GM18868 (cell line): ENCODE measurements at regions not wholly inside any gene's neighbourhood (a gene's known extent, or its start where the extent isn't known, plus 50 kb on each side); places are given as distances from the start of the nearest gene placed in this dataset.
"Not testable (repeated sequence)": the region's sequence is repeated elsewhere in the genome, so short reads cannot be mapped to it uniquely, and the experiment has no call there.

Experiments used
- ATAC-seq: cut with Tn5 transposase; IDR thresholded peaks from one replicate; pipeline ENCODE4 v1.9.1; 2021; ENCODE audit warnings: mild to moderate bottlenecking, moderate library complexity; ENCODE audit not compliant: unreplicated experiment

GRCh38 chr4:81375745-81376144, 96.0 kb downstream of the RASGEF1B start:
- no peak for ATAC-seq

GRCh38 chr4:81369886-81370285, 101.8 kb downstream of the RASGEF1B start:
- ATAC-seq, result no peak

GRCh38 chr4:81366779-81367178, 104.9 kb downstream of the RASGEF1B start:
- ATAC-seq, result no peak

- ATAC-seq, result no peak
These were observed 111.0 kb downstream of the RASGEF1B start for GRCh38 chr4:81360737-81361136.

- ATAC-seq, result no peak
These were observed 112.5 kb downstream of the RASGEF1B start for GRCh38 chr4:81359207-81359606.

GRCh38 chr4:81358154-81358553, 113.6 kb downstream of the RASGEF1B start:
- no peak for ATAC-seq

- ATAC-seq, result no peak
These were observed 115.1 kb downstream of the RASGEF1B start for GRCh38 chr4:81356621-81357020.

- ATAC-seq, result no peak
These were observed 116.6 kb downstream of the RASGEF1B start for GRCh38 chr4:81355136-81355535.

- ATAC-seq, result no peak
These were observed 117.8 kb downstream of the RASGEF1B start for GRCh38 chr4:81353861-81354260.

- ATAC-seq, result no peak
These were observed 119.3 kb downstream of the RASGEF1B start for GRCh38 chr4:81352446-81352835.

GRCh38 chr4:81351654-81352445, 119.9 kb downstream of the RASGEF1B start:
- ATAC-seq, result peak; percentile 95

- ATAC-seq, result no peak
These were observed 121.7 kb downstream of the RASGEF1B start for GRCh38 chr4:81350040-81350439.

- no peak for ATAC-seq
These were observed 123.0 kb downstream of the RASGEF1B start for GRCh38 chr4:81348778-81349094.

- no peak for ATAC-seq
These were observed 123.5 kb downstream of the RASGEF1B start for GRCh38 chr4:81348086-81348777.

- ATAC-seq, result no peak
These were observed 125.0 kb downstream of the RASGEF1B start for GRCh38 chr4:81346719-81347118.

- ATAC-seq, result no peak
These were observed 128.2 kb downstream of the RASGEF1B start for GRCh38 chr4:81343536-81343935.

- ATAC-seq, result no peak
These were observed 128.0 kb upstream of the PRKG2 start for GRCh38 chr4:81343046-81343445.

GRCh38 chr4:81337211-81337610, 122.2 kb upstream of the PRKG2 start:
- no peak for ATAC-seq

- ATAC-seq, result no peak
These were observed 120.3 kb upstream of the PRKG2 start for GRCh38 chr4:81335122-81335912.

- no peak for ATAC-seq
These were observed 115.0 kb upstream of the PRKG2 start for GRCh38 chr4:81330018-81330417.

GRCh38 chr4:81326581-81326980, 111.6 kb upstream of the PRKG2 start:
- no peak for ATAC-seq

- ATAC-seq, result not testable (repeated sequence)
These were observed 109.6 kb upstream of the PRKG2 start for GRCh38 chr4:81324594-81324993.
